COLO668 (cell line): ENCODE measurements at regions not wholly inside any gene's neighbourhood (a gene's known extent, or its start where the extent isn't known, plus 50 kb on each side); places are given as distances from the start of the nearest gene placed in this dataset.
"Not testable (repeated sequence)": the region's sequence is repeated elsewhere in the genome, so short reads cannot be mapped to it uniquely, and the experiment has no call there.

Experiments
- DNase-seq: peaks from one replicate; lab custom pipeline; 2025; ENCODE audit not compliant: unreplicated experiment; lab: John Stamatoyannopoulos, UW

DNA sequence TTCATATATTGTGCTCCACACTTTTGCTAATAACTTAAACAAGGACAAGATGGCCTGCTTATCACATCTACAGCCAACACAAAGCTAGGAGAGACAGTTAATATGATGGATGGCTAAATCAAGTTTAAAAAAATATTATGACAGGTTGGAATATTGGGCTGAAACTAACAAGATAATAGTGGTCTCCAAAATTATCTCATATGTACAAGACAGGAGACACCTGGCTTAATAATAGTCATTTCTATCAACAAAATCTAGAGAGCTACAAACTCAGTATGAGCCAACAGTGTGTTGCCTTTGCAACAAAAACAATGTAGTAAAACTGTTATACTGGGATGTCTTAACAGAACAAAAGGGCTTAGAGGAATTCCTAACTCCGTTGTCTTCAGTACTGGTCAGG lies 317.1 kb upstream of the COL8A1 start:
- no peak for DNase-seq

DNA sequence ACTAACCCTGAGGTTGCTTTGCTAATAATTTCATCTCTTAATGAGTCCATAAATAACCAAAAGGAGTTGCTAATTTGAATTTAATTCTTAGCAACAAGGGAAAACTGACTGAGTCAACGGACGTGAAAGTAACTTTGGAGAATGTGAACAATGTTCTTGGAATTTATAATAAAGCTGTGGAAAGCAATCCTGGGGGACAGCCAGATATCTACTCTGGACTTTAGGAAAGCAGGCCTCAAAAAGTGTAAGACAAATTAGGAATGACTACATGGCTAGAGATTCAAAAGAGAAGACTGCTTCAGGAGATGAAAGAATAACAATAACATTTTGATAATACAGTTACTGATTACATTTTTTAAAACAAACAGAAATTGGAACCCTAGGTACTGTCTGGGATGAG lies 318.4 kb upstream of the COL8A1 start:
- DNase-seq = no peak

GRCh38 chr3:99319450-99319849 lies 318.9 kb upstream of the COL8A1 start:
- no peak for DNase-seq

DNA sequence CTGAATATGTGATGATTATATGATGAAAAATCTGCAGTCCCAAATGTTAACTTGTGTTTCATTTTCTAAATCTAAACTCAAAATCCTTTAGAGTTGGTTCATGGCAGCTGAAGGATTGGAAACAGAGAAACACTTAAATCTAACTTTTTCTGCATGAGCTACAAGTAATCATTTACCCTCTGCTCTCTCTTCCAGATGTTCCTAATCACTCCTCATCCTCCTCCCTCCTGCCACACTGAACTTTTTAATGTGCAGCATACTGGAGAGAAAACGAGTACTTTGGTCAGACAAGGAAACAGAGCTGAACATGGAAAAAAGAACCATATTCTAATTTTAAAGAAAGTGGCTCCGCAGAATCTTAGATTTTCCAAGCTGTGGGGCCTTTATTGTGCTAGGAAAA lies 321.2 kb upstream of the COL8A1 start:
- DNase-seq = no peak

DNA sequence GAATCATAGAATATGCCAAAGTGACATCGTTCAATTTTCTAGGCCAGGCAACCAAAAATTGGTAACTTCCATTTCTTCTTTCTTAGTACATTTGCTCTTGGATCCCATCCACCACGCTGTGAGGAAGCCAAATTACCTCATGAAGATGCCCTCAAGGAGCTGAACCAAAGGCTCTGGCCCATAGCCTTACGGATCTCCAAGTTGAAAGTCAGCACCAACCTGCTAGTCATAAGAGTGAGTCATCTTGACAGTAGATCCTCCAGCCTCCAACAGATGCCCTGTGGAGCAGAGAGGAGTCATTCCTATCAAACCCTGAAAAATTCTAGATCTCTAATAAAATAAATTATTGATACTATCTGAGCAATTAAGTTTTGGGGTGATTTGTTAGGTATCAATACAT lies 322.5 kb upstream of the COL8A1 start:
- DNase-seq = no peak

DNA sequence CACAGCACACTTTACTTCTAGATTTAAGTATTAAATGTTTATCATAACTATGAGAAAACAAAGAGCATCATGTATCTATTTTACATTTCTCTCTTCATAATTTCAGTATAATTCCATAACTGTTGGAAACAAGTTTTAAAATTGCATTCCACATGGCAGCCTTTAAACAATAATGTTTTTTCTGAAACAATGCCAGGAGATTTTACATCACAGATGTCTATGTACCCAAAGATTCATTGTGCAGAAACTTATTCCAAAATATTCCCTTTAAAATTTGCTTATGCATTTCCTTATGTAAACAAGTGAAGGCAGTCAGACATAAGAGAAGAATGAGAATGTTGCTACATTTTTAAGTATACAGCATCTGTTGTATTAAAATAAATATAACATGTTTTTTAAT lies 324.9 kb upstream of the COL8A1 start:
- no peak for DNase-seq

DNA sequence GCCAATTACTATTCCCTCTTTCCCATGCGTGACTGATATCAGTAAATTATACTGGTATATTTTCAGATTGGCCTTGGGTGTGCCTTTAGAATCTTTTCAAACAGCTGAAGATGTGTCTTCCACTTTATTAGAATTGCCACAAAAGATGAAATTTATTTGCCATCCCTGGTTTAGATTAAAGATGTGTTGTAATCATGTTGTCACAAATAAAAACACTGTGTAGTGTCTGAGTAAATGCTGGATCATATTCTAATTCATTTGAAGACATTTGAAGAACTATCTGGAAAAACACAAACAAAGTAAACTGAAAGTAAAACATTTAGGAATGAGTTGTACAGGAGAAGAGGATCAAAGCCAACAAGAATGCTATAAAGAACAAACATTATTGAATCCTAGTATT lies 339.7 kb upstream of the COL8A1 start:
- DNase-seq = no peak

DNA sequence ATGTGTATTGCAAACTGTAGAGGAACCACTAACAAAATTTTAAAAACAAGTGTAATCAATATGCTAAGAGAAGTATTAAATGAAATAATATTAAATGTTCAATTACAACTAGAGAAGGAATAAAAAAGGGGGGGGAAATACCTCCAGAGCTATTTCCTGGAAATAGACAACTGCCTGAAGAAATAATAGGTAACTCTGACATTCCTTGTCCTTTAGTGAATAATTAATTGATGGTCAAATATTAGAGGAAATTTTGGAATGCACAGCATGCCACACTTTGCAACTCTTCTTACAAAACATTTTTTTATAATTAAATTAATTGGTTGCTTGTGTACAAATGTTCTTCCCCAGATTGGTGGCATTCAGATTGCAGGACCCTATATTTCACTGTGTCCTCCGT lies 342.6 kb upstream of the COL8A1 start:
- no peak for DNase-seq

DNA sequence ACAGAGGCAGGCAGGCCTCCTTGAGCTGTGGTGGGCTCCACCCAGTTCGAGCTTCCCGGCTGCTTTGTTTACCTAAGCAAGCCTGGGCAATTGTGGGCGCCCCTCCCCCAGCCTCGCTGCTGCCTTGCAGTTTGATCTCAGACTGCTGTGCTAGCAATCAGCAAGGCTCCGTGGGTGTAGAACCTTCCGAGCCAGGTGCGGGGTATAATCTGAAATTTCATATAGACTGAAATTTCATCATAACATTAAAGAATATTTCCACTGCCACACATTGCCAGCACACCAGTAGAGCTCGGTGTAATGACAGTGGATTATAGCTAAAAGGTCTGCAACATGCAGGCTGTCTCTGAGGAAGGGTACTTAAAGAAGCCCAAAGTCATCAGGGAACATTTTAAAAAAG lies 344.3 kb upstream of the COL8A1 start:
- not testable (repeated sequence) for DNase-seq

DNA sequence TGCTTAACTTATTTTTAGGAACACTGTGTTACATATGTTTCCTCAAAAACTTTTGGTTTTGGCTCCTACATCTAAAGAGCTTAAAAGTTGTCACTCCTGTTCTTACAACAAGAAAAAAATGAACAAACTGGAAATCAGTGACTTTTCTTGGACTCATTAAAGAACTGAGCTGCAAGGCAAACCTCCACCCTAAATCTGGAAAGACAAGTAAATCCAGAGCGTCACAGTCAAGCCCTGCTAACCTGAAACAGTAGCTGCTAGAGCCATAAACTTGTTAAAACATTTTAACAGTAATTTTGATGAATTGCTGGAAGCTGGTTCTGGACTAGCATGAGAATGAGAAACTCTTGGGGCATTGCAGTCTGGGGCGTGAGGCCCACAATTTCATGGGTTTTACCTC lies 350.5 kb upstream of the COL8A1 start:
- DNase-seq = no peak

DNA sequence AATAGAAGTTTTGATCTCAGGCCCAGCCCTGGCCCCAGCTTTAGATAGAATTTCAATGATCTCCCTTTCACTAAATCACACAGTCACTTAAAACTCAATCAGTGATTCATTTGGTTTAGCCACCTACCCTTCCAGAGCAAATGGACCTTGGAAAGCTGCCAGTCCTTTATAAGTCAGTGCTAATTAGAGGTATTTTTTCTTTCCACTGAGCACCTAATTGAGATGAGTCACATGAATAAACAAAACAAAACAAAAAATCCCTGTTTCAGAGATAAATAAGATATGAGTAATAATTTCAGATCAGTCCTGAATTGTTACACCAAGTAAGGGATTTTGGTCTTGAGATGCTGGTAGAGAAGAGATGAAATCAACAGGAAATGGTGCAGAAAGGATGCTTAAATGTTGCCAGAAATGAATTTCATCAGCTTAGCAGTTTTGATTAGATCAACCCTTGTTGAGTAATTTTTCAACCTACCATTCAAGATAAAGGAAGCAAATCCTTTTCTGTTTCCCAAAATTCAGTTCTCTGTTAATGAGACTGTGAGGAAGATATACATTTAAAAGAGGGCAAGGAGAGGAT lies 352.0 kb upstream of the COL8A1 start:
- no peak for DNase-seq

DNA sequence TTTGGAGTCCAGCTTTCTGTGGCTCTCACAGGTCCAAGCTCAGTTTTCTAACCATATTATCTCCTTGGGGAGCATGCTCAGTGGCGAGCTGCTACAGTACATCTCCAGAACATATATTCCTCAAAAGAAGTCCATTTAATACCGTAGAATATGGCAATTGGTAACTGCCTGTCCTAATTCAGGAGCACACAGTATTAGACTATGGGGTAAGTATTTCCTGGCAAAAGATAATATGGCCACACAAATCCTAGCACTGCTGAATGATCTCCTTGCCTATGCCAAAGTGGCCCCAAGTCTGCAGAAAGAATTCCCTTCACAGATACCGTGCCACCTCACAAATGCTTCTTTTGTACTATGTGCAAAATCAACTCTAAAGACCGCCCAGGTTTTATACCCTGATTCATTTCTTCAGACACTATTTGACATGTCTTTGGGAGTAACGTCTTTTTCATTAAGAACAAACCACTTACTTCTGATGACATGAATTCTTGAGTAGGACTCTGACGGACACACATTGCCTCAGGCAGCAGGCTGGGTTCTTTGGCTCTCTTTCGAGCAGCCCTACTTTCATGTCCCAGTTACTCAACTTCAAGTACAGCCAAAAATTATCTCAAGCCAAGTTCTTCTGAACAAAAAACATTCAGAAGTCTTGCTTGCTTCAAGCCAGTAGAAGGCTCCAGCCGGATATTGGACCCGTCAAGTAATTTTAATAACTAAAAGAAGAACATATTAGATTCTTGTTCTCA lies 368.3 kb upstream of the DCBLD2 start:
- no peak for DNase-seq

GRCh38 chr3:99256788-99257187 lies 355.3 kb upstream of the DCBLD2 start:
- DNase-seq = no peak

GRCh38 chr3:99253963-99254355 lies 352.5 kb upstream of the DCBLD2 start:
- DNase-seq = no peak

GRCh38 chr3:99250821-99251355 lies 349.4 kb upstream of the DCBLD2 start:
- DNase-seq = no peak

DNA sequence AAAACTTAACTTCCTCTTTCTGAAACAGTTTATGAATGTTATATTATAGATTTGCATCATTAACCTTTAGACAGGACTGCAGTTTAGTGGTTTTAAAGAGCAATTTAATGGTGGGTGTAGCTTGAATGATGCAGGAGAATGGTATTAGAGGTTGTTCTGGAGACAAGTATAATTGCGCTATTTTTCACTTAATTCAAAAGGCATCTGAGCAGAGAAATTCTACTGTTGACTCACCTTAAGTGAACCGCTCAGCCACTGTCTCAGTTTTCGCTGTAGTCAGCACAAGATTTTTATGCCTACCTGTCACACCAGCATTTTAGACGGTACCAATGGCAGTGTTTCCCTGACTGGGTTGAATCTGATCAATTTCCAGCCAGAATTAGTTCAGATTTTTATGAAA lies 348.8 kb upstream of the DCBLD2 start:
- DNase-seq = no peak

DNA sequence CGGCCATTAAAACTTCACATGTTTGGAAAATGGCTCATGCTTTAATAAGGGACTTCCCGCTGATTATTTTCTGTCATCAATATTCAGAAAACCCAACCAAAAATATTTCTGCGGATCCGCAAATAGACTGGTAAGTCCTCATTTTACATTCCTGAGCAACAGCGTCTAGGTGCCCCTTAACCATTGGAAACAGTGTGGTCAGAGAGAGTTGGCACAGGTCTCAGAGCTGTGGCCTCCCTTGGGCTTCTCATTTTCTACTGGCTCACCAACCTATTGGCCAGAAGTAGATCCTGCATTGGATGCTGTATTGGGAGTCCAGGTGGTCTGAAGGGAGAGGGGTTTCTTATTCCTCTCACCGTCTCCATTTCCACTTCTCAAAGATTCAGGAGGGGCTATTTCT lies 348.1 kb upstream of the DCBLD2 start:
- no peak for DNase-seq

DNA sequence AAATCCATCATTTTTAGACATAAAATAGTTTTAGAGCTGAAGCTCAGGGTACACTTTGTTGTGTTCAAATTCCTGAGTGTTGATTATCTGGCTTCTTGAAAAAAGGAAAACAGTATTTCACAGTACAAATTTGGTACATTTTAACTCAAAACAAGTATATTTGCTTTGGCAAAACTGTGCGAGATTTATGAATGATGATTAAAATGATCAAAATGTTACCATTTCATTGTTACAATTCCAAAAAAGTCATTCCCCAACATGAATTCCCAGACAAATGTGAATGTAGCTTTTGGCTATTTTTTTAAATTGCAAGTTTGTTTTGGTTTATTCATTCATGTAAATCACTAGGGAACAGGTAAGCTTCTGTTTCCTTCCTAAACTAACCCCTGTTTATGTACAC lies 347.4 kb upstream of the DCBLD2 start:
- no peak for DNase-seq

DNA sequence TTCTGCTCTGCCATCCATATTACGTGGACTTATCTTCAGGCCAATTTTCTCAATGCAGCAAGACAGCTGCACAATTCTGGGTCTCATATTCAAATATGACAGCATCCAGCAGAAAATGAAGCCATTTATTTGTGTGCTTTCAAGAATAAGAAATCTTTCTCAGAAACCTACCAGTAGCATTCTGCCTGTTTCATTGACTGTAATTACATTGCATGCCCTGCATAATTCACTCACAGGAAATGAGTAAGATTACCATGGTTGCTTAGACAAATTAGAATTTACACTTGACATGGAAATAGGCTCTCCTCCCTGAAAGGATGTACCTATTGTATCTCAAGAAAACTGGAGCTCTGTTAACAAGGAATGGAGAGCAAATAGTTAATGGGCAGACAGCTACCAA lies 346.6 kb upstream of the DCBLD2 start:
- DNase-seq = no peak

- DNase-seq = no peak
These were observed 344.6 kb upstream of the DCBLD2 start for GRCh38 chr3:99246010-99246654.

GRCh38 chr3:99242271-99242670 lies 340.8 kb upstream of the DCBLD2 start:
- no peak for DNase-seq

DNA sequence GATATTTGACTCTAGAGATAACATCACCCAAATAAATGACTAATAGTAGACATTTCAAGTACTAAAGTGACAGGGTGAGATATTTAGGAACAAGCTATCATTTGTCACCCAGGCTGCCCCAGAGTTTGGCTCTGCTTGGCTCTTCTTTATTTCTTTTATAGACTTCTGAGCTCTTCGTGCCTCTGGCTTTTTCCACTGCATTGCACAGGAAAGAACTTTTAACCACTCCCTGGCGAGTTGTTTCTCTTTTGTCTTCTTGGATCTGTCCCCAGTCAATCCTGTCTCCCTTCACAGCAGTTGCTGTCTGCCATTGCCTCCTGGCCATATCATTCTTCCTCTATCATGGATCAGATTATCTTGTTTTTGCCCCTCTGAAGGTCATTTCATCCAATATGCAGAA lies 339.2 kb upstream of the DCBLD2 start:
- DNase-seq = no peak
